ENCODE measurements at regions not wholly inside any gene's neighbourhood (a gene's known extent, or its start where the extent isn't known, plus 50 kb on each side); places are given as distances from the start of the nearest gene placed in this dataset.

DNA sequence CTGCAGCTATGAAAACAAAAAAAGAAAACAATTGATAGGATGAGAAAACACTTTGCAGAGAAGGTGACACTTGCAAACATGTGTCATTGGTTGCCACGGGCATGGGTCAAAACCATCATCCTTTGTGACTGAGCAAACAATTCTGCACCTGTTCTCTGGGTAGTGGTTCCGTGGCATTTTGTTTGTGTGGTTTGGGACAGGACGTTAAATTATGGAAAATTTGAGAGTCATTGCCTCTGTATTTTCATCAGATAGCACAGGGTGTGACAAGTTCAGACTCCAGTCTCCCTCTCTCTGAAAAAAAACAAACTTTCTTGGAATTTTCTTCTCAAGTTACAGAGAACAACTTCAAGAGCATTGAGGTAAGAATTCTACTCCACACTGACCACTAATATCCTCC is 113.4 kb upstream of the HMHB1 start:
- Histone ChIP-seq H3K4me3 (ENCODE audit: extremely low read depth in 1 of 4, insufficient read depth in 2 of 4, low read depth in 3 of 4, low read length in 4 of 4) (no peak overlapping the region), H3K79me2 (ENCODE audit: control insufficient read depth in 1 of 2, insufficient read depth in 2 of 2, low read length in 2 of 2) (no peaks in the 10 kb centered on the region), H2AK5ac (ENCODE audit: low read depth, low read length) (no peak overlapping the region), H3K27me3 (replicated peaks in 1 of 4; ENCODE audit: control insufficient read depth in 3 of 4, extremely low read depth in 1 of 4, insufficient read depth in 3 of 4, low read length in 3 of 4) (no peaks in the 10 kb centered on the region), H3K4me1 (replicated peaks in 1 of 4; ENCODE audit: control insufficient read depth in 3 of 4, insufficient read depth in 4 of 4, low read length in 3 of 4) (no peaks in the 10 kb centered on the region), H3K79me1 (ENCODE audit: low read depth, low read length) (no peaks in the 10 kb centered on the region), H2AFZ (ENCODE audit: low read length) (no peak overlapping the region), H3K9me3 (ENCODE audit: insufficient read depth in 2 of 2, low read depth in 1 of 2, low read length in 1 of 2) (no peaks in the 10 kb centered on the region), H2BK15ac (ENCODE audit: low read length) (no peak overlapping the region), H3K27ac (ENCODE audit: low read depth, low read length) (no peak overlapping the region), H3K14ac (ENCODE audit: insufficient read length) (no peak overlapping the region), H4K8ac (ENCODE audit: extremely low read depth, insufficient read depth, low read length) (no peak overlapping the region), H3K36me3 (ENCODE audit: control insufficient read depth in 2 of 4, insufficient read depth in 4 of 4, low read length in 3 of 4) (no peaks in the 10 kb centered on the region), H3K56ac (replicated peaks; ENCODE audit: insufficient read length, low read depth, low read length) (no peak overlapping the region), H2BK120ac (replicated peaks; ENCODE audit: low read depth, low read length) (no peak overlapping the region), H4K91ac (replicated peaks; ENCODE audit: insufficient read length, low read length) (no peak overlapping the region), H3K4me2 (ENCODE audit: insufficient read depth in 1 of 2, low read depth in 2 of 2, low read length in 2 of 2) (no peak overlapping the region), H4K20me1 (replicated peaks in 1 of 2; ENCODE audit: control insufficient read depth in 1 of 2, insufficient read depth in 2 of 2, low read length in 2 of 2) (no peaks in the 10 kb centered on the region), H2BK20ac (ENCODE audit: low read length) (no peak overlapping the region), H3K4ac (replicated peaks; ENCODE audit: insufficient read length, low read depth, low read length) (no peak overlapping the region), H4K5ac (ENCODE audit: insufficient read length, low read depth, low read length) (no peak overlapping the region), H2BK5ac (ENCODE audit: low read depth, low read length) (no peak overlapping the region), H3K18ac (ENCODE audit: extremely low read depth, low read length) (no peak overlapping the region), H3K23ac (ENCODE audit: insufficient read length) (no peak overlapping the region), H3K9ac (replicated peaks in 1 of 4; ENCODE audit: extremely low read depth in 1 of 4, low read depth in 3 of 4, low read length in 3 of 4) (no peak overlapping the region), H3K23me2 (ENCODE audit: low read depth, low read length) (no peaks in the 10 kb centered on the region), H2BK12ac (ENCODE audit: low read depth, low read length) (no peak overlapping the region)
- FAIRE-seq: no peak
- no peak for TF ChIP-seq SIX5 (IDR thresholded peaks at IDR 0.05; ENCODE audit: low read depth, low read length)
- DNase-seq (ENCODE audit: low read depth in 1 of 2, low spot score in 2 of 2): no peak
- ChIA-PET POLR2A (ENCODE audit: partially characterized antibody) (no interaction called here), CTCF (ENCODE audit: partially characterized antibody) (no interaction called here)
- 83% methylated on average over 3 of the region's 3 CpGs; no CpG with 5 or more reads in 1 of the 2 experiments for WGBS, 2 experiments (ENCODE audit: extremely low coverage in 1 of 2, insufficient coverage in 1 of 2, insufficient read length in 1 of 2, insufficient replicate concordance in 2 of 2, low coverage in 1 of 2, low lambda C conversion rate in 2 of 2, missing lambda C conversion rate in 1 of 2)
